ENCODE measurements at regions not wholly inside any gene's neighbourhood (a gene's known extent, or its start where the extent isn't known, plus 50 kb on each side); places are given as distances from the start of the nearest gene placed in this dataset.

- TF ChIP-seq GATA2 (IDR thresholded peaks at IDR 0.05; ENCODE audit: low read depth, low read length) = no peak
- no peak for TF ChIP-seq GATA3 (IDR thresholded peaks at IDR 0.05; ENCODE audit: low read depth, low read length)
These were observed 272.7 kb upstream of the DCN start for GRCh38 chr12:91455321-91455720.
